HK-2 (cell line): ENCODE measurements at regions not wholly inside any gene's neighbourhood (a gene's known extent, or its start where the extent isn't known, plus 50 kb on each side); places are given as distances from the start of the nearest gene placed in this dataset.
A peak's percentile ranks its signal among the peaks of the same experiment; 100 is the strongest.

ENCODE experiments used
- DNase-seq: peaks from one replicate; pipeline ENCODE4 v3.0.0-alpha.2; 2018; ENCODE audit not compliant: unreplicated experiment

GRCh38 chr18:2304378-2305175 lies 266.7 kb downstream of the METTL4 start:
- no peak for DNase-seq

- no peak for DNase-seq
These were observed 264.7 kb downstream of the METTL4 start for GRCh38 chr18:2306606-2307005.

GRCh38 chr18:2310886-2311285 lies 260.4 kb downstream of the METTL4 start:
- DNase-seq: no peak

GRCh38 chr18:2312440-2312839 lies 258.9 kb downstream of the METTL4 start:
- no peak for DNase-seq

GRCh38 chr18:2313332-2313731 lies 258.0 kb downstream of the METTL4 start:
- no peak for DNase-seq

- no peak for DNase-seq
These were observed 255.1 kb downstream of the METTL4 start for GRCh38 chr18:2316082-2316750.

GRCh38 chr18:2316751-2317696 lies 254.3 kb downstream of the METTL4 start:
- no peak for DNase-seq

- DNase-seq: no peak
These were observed 246.8 kb downstream of the METTL4 start for GRCh38 chr18:2324459-2324858.

- DNase-seq: no peak
These were observed 245.9 kb downstream of the METTL4 start for GRCh38 chr18:2325308-2325849.

GRCh38 chr18:2325933-2326332 lies 245.4 kb downstream of the METTL4 start:
- no peak for DNase-seq

GRCh38 chr18:2326999-2327398 lies 244.3 kb downstream of the METTL4 start:
- DNase-seq: no peak

- DNase-seq: no peak
These were observed 240.5 kb downstream of the METTL4 start for GRCh38 chr18:2330764-2331163.

GRCh38 chr18:2331491-2331890 lies 239.8 kb downstream of the METTL4 start:
- no peak for DNase-seq

GRCh38 chr18:2336690-2337392 lies 234.5 kb downstream of the METTL4 start:
- no peak for DNase-seq

GRCh38 chr18:2337552-2338141 lies 233.7 kb downstream of the METTL4 start:
- DNase-seq: peak; percentile 4

- DNase-seq: no peak
These were observed 232.7 kb downstream of the METTL4 start for GRCh38 chr18:2338601-2339000.

- DNase-seq: no peak
These were observed 231.0 kb downstream of the METTL4 start for GRCh38 chr18:2340335-2340734.

- no peak for DNase-seq
These were observed 223.3 kb downstream of the METTL4 start for GRCh38 chr18:2348003-2348402.

GRCh38 chr18:2351126-2351850 lies 220.0 kb downstream of the METTL4 start:
- no peak for DNase-seq

GRCh38 chr18:2354292-2354691 lies 217.0 kb downstream of the METTL4 start:
- no peak for DNase-seq
